B cell (primary cell): ENCODE measurements at regions not wholly inside any gene's neighbourhood (a gene's known extent, or its start where the extent isn't known, plus 50 kb on each side); places are given as distances from the start of the nearest gene placed in this dataset.

ENCODE experiments used
- ATAC-seq: fragments of 200-7000 bp; cut with Tn5 transposase; one replicate; pipeline ENCODE4 v1.10.0; 2021; ENCODE audit warnings: low read depth, mild to moderate bottlenecking, moderate number of reproducible peaks, moderate library complexity
- CTCF ChIA-PET: fragments of 350-600 bp; sonication (Branson Sonifier 250); formaldehyde crosslinking; loops from one replicate; lab custom pipeline; 2021; ENCODE audit warnings: antibody characterized with exemption, inconsistent platforms; lab: Charles Lee
- POLR2A ChIA-PET: fragments of 350-600 bp; sonication (Branson Sonifier 250); formaldehyde crosslinking; loops from one replicate; lab custom pipeline; 2021; ENCODE audit warnings: antibody characterized with exemption; lab: Charles Lee
- DNase-seq: peaks from one replicate; pipeline ENCODE4 v3.0.0; 2013
- H2AFZ ChIP-seq: 2 replicates; pipeline ENCODE4 v1.6.1; 2012; ENCODE audit warnings: mild to moderate bottlenecking, low read depth, low read length; ENCODE audit not compliant: insufficient read depth, poor library complexity, severe bottlenecking
- H3K27ac ChIP-seq, 2 donors: 1 replicate in 1 of 2; 2 replicates in 1 of 2; pipeline ENCODE4 v1.5.1; 2012 to 2013; ENCODE audit warnings: low read length in 2 of 2, mild to moderate bottlenecking in 2 of 2, moderate library complexity in 1 of 2
- H3K27me3 ChIP-seq, 4 experiments: fragments of 200-600 bp in 1 of 4; sonication (generic) in 1 of 4; replicated peaks in 1 of 4; 1 replicate in 2 of 4; 2 replicates in 2 of 4; pipeline versions ENCODE4 v1.6.1 to v1.7.0; 2013 to 2016; ENCODE audit warnings: low read length in 3 of 4, mild to moderate bottlenecking in 2 of 4, mixed read lengths in 1 of 4, moderate library complexity in 1 of 4; ENCODE audit not compliant: insufficient read depth in 4 of 4, control insufficient read depth in 3 of 4; ENCODE audit errors: control extremely low read depth in 1 of 4
- H3K36me3 ChIP-seq, 2 experiments: replicated peaks in 1 of 2; 1 replicate in 1 of 2; 2 replicates in 1 of 2; pipeline versions ENCODE4 v1.6.1 to v1.7.1; 2013; ENCODE audit warnings: low read length in 1 of 2; ENCODE audit not compliant: insufficient read depth in 2 of 2, control insufficient read depth in 1 of 2; ENCODE audit errors: control extremely low read depth in 1 of 2, extremely low read depth in 1 of 2
- H3K4me1 ChIP-seq, 2 donors: fragments of 200-600 bp in 1 of 2; sonication (generic) in 1 of 2; 1 replicate in 1 of 2; 2 replicates in 1 of 2; pipeline versions ENCODE4 v1.5.1 to v1.6.1; 2013 to 2017; ENCODE audit warnings: low read length in 2 of 2; ENCODE audit not compliant: control insufficient read depth in 2 of 2, insufficient read depth in 2 of 2
- H3K4me2 ChIP-seq: replicated peaks from 2 replicates; pipeline ENCODE3; 2012; ENCODE audit warnings: mild to moderate bottlenecking, low read depth, low read length; ENCODE audit not compliant: poor library complexity, severe bottlenecking
- H3K4me3 ChIP-seq, 5 experiments: fragments of 200-600 bp in 1 of 5; sonication (generic) in 1 of 5; 1 replicate in 3 of 5; 2 replicates in 2 of 5; pipeline versions ENCODE4 v1.5.1 to v1.7.0; 2011 to 2016; ENCODE audit warnings: low read length in 4 of 5, mild to moderate bottlenecking in 4 of 5, low read depth in 2 of 5, control low read depth in 1 of 5, moderate library complexity in 1 of 5; ENCODE audit not compliant: insufficient read depth in 1 of 5; ENCODE audit errors: control extremely low read depth in 1 of 5, extremely low read depth in 1 of 5
- H3K79me2 ChIP-seq: fragments of 200-600 bp; sonication (generic); one replicate; pipeline ENCODE4 v1.6.0; 2016; ENCODE audit warnings: low read length; ENCODE audit not compliant: control insufficient read depth, insufficient read depth
- H3K9ac ChIP-seq: fragments of 200-600 bp; sonication (generic); 2 replicates; pipeline ENCODE4 v1.6.1; 2017; ENCODE audit warnings: mild to moderate bottlenecking, low read length, moderate library complexity
- H3K9me3 ChIP-seq, 3 donors: one replicate each; pipeline versions ENCODE4 v1.6.1 to v1.7.1; 2013; ENCODE audit warnings: low read length in 2 of 3; ENCODE audit not compliant: control insufficient read depth in 2 of 3, insufficient read depth in 1 of 3; ENCODE audit errors: control extremely low read depth in 1 of 3
- H4K20me1 ChIP-seq: 2 replicates; pipeline ENCODE4 v1.6.0; 2012; ENCODE audit warnings: mild to moderate bottlenecking, low read length; ENCODE audit not compliant: insufficient read depth, control insufficient read depth, poor library complexity, severe bottlenecking
- H3K27ac Mint-ChIP-seq: one replicate; pipeline ENCODE4 v1.8.0; 2021; ENCODE audit warnings: mixed read lengths
- H3K27me3 Mint-ChIP-seq: one replicate; pipeline ENCODE4 v1.8.0; 2021; ENCODE audit warnings: mixed read lengths
- H3K4me1 Mint-ChIP-seq: one replicate; pipeline ENCODE4 v1.8.0; 2021; ENCODE audit warnings: mixed read lengths
- H3K4me3 Mint-ChIP-seq: one replicate; pipeline ENCODE4 v1.8.0; 2021; ENCODE audit warnings: mixed read lengths
- H3K9me3 Mint-ChIP-seq: one replicate; pipeline ENCODE4 v1.8.0; 2022; ENCODE audit warnings: mixed read lengths; ENCODE audit not compliant: insufficient read depth
- CTCF ChIP-seq: fragments of 200-600 bp; IDR thresholded peaks from one replicate; pipeline ENCODE4 v1.8.0; 2022; ENCODE audit warnings: antibody characterized with exemption, mild to moderate bottlenecking
- EZH2 ChIP-seq: IDR thresholded peaks from 2 replicates; pipeline ENCODE4 v1.6.1; 2012; ENCODE audit warnings: borderline replicate concordance, low read depth, mild to moderate bottlenecking, moderate library complexity, low read length; ENCODE audit not compliant: insufficient read depth, poor library complexity, severe bottlenecking
- WGBS: methylation state at CpG from one replicate; pipeline ENCODE4 v1.1.5; 2013; ENCODE audit warnings: missing lambda C conversion rate; ENCODE audit not compliant: insufficient coverage; 5-methylcytosine and 5-hydroxymethylcytosine counted together
- intact Hi-C: fragments of 100-400 bp; cut with micrococcal nuclease; formaldehyde crosslinking; loops from one replicate; pipeline ENCODE4 v1.10.0; 2022

- 81% methylated on average over 7 of the region's 7 CpGs for WGBS
Observed at GRCh38 chr2:8611246-8611645, 70.6 kb upstream of the ID2 start.

GRCh38 chr2:8611700-8612099 is 70.2 kb upstream of the ID2 start:
- ChIA-PET POLR2A (no interaction called here), CTCF (no interaction called here)
- TF ChIP-seq EZH2 = no peak
- TF ChIP-seq CTCF = no peak
- peaks cover 0 to 18% (median 0%) of the 10 kb centered on the region in 3 donors for H3K9me3 ChIP-seq
- peaks cover 0 to 11% (median 2%) of the 10 kb centered on the region in 4 experiments for H3K27me3 ChIP-seq
- H3K4me1 Mint-ChIP-seq = no peaks in the 10 kb centered on the region
- no peak overlapping the region for H3K9ac ChIP-seq
- H3K4me3 Mint-ChIP-seq = no peak overlapping the region
- no peak for ATAC-seq
- 92% methylated on average over 11 of the region's 11 CpGs for WGBS
- no peaks in the 10 kb centered on the region for H3K36me3 ChIP-seq
- DNase-seq = no peak
- H3K4me1 ChIP-seq = no peaks in the 10 kb centered on the region
- no peak overlapping the region for H3K27ac ChIP-seq
- H3K79me2 ChIP-seq = no peaks in the 10 kb centered on the region
- peaks cover 39% of the 10 kb centered on the region for H3K27me3 Mint-ChIP-seq
- H2AFZ ChIP-seq = no peak overlapping the region
- no peak overlapping the region for H3K4me2 ChIP-seq
- no peak overlapping the region for H3K4me3 ChIP-seq
- no peak overlapping the region for H3K27ac Mint-ChIP-seq
- intact Hi-C loops = no loop called here
- H4K20me1 ChIP-seq = no peaks in the 10 kb centered on the region
- H3K9me3 Mint-ChIP-seq = peaks cover 9% of the 10 kb centered on the region

More at GRCh38 chr2:8611246-8611645, 70.6 kb upstream of the ID2 start:
- H3K36me3 ChIP-seq = no peaks in the 10 kb centered on the region
- no peaks in the 10 kb centered on the region for H3K4me1 Mint-ChIP-seq
- H3K9me3 ChIP-seq = peaks cover 0 to 18% (median 0%) of the 10 kb centered on the region in 3 donors
- H3K4me3 Mint-ChIP-seq = no peak overlapping the region
- H3K27ac Mint-ChIP-seq = no peak overlapping the region
- intact Hi-C loops = no loop called here
- H3K79me2 ChIP-seq = no peaks in the 10 kb centered on the region
- TF ChIP-seq CTCF (no peak), EZH2 (no peak)
- no peak overlapping the region for H3K9ac ChIP-seq
- peaks cover 0 to 14% (median 2%) of the 10 kb centered on the region in 4 experiments for H3K27me3 ChIP-seq
- no peak for DNase-seq
- ATAC-seq = no peak
- H3K9me3 Mint-ChIP-seq = peaks cover 9% of the 10 kb centered on the region
- peaks cover 35% of the 10 kb centered on the region for H3K27me3 Mint-ChIP-seq
- H3K27ac ChIP-seq = no peak overlapping the region
- no peaks in the 10 kb centered on the region for H3K4me1 ChIP-seq
- no peak overlapping the region for H3K4me2 ChIP-seq
- ChIA-PET POLR2A (no interaction called here), CTCF (no interaction called here)
- no peak overlapping the region for H2AFZ ChIP-seq
- no peaks in the 10 kb centered on the region for H4K20me1 ChIP-seq
- no peak overlapping the region for H3K4me3 ChIP-seq
